HG03175 (cell line): ENCODE measurements at regions not wholly inside any gene's neighbourhood (a gene's known extent, or its start where the extent isn't known, plus 50 kb on each side); places are given as distances from the start of the nearest gene placed in this dataset.
"Not testable (repeated sequence)": the region's sequence is repeated elsewhere in the genome, so short reads cannot be mapped to it uniquely, and the experiment has no call there.

ENCODE experiments used
- ATAC-seq: cut with Tn5 transposase; IDR thresholded peaks from one replicate; pipeline ENCODE4 v1.9.1; 2021; ENCODE audit warnings: mild to moderate bottlenecking, moderate library complexity; ENCODE audit not compliant: unreplicated experiment

- not testable (repeated sequence) for ATAC-seq
These were observed 252.5 kb upstream of the SULF2 start for GRCh38 chr20:48037798-48038197.

DNA sequence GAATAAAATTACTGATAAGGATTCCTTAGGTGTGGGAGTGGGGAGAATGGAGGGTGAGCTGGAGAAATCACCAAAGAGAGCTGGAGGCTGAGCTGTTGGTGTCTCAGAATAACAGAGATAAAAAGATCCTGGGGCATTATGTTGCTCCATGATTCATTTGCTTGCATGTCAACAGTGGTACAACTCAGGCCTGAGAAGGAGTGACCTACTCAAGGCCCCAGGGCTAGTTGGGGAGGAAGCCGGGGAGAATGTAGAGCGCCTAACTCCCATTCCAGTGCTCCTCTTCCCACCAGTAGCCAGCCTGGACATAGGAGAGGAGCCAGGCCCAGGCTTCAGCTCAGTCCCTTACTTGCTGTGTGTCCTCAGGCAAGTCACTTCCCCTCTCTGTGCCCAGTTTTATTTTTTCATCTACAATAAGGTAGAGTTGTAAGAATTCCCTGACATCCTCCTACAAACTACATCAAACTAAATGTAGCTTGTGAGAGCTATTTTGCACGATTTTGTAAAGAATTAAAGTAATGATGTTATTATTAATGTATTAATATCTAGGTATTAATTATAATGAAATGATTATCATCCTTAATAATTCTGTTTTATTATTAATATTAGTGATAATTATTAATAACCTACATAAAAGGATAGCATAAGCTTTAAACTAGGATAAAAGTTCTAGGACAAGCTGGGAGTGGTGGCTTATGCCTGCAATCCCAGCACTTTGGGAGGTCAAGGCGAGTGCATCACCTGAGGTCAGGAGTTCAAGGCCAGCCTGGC is 250.9 kb upstream of the SULF2 start:
- no peak for ATAC-seq

GRCh38 chr20:48034751-48035150 is 249.5 kb upstream of the SULF2 start:
- no peak for ATAC-seq

GRCh38 chr20:48033005-48033404 is 247.7 kb upstream of the SULF2 start:
- not testable (repeated sequence) for ATAC-seq

DNA sequence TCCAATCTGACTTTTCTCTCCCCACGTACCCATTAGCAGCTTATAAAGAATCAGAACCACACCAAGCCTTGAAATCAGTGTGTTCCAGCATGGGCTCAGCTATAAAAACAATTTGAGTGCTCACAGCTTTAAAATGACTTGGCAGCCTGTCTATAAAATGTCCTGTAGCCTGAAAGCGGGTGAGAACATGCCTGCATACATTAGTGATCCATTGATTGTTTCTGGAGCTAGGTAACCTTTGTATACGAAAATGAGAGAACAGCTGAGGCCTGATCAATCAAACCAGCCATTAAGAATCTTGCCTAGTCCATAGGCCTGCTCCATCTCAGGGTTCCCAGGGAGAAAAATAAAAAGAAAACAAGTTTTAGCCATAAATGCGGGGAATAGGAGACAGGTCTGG is 245.8 kb upstream of the SULF2 start:
- no peak for ATAC-seq

GRCh38 chr20:48026981-48027592 is 241.8 kb upstream of the SULF2 start:
- no peak for ATAC-seq

GRCh38 chr20:48025661-48026060 is 240.4 kb upstream of the SULF2 start:
- ATAC-seq = no peak

- ATAC-seq = no peak
These were observed 239.8 kb upstream of the SULF2 start for GRCh38 chr20:48025051-48025515.

- no peak for ATAC-seq
These were observed 239.3 kb upstream of the SULF2 start for GRCh38 chr20:48024539-48024938.

GRCh38 chr20:48020696-48021095 is 235.4 kb upstream of the SULF2 start:
- not testable (repeated sequence) for ATAC-seq

GRCh38 chr20:48019940-48020339 is 234.7 kb upstream of the SULF2 start:
- no peak for ATAC-seq

DNA sequence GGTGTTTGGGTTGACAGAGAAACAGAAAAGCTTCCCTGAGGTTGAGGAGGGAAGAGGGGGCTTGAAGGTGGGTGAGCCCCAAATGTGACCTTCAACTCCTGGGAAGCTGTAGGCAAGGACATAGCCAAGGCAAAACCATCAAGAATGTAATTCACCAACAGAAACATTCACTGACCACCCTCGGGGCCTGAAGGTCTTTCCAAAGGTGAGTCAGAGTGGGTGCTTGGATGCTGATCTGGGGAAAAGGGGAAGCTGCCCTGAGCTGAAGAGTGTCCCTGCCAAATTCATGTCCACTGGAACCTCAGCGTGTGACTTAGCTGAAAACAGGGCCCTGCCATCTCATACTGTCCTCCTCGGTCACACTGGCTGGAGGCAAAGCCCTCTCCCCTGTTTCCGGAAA is 234.2 kb upstream of the SULF2 start:
- no peak for ATAC-seq

DNA sequence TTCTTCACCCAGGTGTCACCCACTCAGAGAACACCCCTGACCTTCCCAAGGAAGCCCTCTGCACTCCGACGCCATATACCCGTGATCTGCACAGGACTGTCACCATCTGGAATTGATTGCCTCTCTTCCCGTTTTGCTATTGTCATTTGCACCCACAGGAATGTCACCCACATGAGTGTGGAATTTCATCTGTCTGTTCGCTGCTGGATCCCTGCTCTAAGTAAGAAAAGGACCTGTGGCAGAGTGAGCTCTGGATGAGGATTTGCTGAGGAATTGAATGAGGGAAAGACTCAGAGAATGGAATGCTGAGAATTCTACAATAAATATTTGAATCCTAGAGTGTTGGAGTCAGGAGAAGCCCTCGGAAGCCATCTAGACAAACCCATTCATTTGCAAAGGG is 233.6 kb upstream of the SULF2 start:
- ATAC-seq = not testable (repeated sequence)

DNA sequence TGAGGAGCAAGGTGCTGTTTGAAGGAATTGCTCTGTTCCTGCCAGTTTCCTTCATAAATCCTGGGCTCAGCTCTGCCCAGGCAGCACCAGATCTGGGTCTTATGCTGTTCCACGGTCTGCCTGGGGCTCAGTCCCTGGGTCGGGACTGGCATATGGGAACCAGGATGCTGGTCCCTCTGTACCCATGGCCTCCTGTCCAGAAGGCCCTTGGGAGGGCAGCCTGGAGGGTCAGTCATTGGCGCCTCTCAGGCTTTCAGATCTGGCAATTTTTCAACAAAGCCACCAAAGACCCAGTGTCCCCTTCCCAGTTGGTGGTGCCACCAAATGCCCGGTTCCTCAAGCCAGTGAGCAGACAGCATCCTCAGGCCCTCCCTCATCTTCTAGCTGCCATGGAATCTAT is 232.7 kb upstream of the SULF2 start:
- no peak for ATAC-seq

GRCh38 chr20:48017509-48017908 is 232.2 kb upstream of the SULF2 start:
- ATAC-seq = no peak

DNA sequence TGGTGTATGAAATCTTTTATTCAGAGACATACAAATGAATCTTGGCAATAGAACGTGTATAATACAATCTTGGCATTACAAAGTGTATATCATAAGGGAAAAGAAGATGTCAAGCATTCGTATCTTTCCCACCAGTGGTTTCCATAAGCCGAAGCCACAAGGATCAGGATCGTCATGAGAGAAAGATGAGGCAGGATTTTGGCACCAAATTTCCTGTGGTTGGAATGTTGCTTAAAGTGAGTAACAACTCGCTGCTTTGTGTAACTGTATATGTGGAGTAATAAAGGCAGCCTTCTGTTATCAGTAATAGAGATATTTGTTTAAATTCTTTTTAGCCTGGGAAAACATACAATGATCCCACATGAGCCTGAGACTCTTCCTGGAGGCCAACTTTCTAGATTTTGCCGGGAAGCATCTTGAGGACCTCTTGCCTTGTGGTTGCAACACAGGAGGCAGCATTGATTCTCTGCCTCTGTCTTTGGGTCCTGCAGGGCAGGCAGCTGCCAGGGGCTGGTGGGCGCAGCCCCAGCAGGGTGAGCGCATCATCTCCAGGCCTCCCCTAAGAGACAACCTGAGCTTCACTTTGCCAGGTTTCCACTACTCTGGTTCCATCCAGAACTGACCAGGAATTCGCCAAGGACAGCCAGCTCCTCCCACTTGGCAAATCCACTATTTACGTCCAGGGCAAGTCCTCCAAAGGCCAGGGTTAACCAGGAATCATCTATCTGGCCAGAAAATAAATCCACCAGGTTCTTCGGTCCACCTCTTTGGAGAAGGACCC is 230.9 kb upstream of the SULF2 start:
- ATAC-seq = no peak

DNA sequence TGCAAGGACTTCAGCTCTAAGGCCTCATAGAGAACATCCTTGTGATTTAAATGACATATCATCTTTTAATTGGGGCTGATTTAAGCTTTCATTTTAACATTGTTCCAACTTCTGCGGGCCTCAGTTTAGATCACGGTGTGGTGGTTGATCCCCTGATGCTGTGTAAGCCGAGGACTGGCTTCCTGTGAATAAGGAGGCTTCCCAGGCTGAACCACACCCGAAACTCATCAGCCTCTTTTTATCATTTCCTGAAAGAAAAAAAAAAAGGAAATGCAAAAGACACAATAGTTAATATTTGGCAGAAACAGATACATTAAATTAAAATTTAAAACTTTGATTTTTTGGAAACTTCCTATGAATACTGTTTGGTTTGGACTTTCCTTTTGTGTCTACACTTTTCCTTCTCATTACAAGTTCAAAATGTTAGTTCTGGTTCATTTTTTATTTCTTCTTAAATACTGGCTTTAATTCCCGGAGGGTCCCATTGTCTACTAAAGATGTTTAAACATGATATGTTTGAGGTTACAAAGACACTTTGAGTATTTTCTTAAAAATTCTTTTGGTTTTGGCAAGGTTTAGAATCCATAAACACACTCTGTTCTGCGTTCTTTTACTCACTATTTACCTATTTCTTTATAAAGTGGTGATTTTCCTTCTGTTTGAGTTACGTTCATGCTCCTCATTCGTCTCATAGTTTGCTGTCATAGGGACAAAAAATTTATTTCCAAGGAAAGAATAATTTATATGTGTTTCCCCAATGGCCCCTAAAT is 230.0 kb upstream of the SULF2 start:
- ATAC-seq = no peak

DNA sequence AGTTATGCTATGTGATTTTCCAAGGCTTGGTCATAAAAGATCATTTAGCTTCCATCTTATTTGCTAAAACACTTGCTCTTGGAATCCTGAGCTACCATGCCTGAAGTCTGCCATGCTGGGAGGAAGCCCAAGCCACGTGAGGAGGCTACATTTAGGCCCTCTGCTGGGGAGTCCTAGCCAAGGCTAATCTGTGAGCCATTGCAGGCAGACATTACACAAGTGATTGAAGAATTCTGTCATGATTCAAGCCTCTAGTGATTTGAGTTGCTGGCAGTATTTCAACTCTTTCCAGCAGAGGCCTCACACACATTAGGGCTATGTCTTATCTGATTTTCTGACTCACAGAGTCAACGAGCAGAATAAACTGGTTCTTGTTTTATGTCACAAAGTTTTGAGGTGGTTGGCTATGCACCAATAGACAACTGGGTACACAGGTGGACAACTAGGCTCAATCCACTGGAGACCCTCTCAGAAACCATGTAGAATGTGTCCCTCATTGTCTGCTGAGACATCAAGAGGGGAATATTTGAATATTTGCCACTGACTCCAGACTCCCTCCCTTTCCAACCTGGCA is 227.2 kb upstream of the SULF2 start:
- no peak for ATAC-seq

DNA sequence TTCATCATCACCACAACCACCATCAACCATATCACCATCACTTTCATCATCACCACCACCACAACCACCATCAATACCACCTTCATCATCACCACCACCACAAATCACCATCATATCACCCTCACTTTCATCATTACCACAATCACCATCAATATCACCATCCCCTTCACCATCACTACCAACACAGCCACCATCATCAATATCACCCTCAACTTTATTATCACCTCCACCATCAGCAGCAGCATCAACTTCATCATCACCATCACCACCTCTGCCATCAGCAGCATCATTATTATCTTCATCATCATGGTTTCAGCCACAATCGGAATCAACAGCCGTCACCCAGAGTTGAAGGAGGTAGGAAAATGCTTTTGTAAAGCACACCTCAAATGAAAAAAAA is 225.7 kb upstream of the SULF2 start:
- ATAC-seq = no peak

DNA sequence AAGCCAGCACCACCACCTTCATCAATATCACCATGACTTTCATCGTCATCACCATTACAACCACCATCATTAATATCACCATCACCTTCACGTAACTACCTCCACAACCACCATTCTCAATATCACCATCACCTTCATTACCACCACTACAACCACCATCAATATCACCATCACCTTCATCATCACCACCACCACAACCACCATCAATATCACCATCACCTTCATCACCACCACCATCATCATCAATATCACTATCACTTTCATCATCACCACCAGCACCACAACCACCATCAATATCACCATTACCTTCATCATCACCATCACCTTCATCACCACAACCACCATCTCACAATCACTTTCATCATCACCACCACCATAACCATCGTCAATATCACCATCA is 225.3 kb upstream of the SULF2 start:
- no peak for ATAC-seq
